ENCODE measurements at regions not wholly inside any gene's neighbourhood (a gene's known extent, or its start where the extent isn't known, plus 50 kb on each side); places are given as distances from the start of the nearest gene placed in this dataset.

DNA sequence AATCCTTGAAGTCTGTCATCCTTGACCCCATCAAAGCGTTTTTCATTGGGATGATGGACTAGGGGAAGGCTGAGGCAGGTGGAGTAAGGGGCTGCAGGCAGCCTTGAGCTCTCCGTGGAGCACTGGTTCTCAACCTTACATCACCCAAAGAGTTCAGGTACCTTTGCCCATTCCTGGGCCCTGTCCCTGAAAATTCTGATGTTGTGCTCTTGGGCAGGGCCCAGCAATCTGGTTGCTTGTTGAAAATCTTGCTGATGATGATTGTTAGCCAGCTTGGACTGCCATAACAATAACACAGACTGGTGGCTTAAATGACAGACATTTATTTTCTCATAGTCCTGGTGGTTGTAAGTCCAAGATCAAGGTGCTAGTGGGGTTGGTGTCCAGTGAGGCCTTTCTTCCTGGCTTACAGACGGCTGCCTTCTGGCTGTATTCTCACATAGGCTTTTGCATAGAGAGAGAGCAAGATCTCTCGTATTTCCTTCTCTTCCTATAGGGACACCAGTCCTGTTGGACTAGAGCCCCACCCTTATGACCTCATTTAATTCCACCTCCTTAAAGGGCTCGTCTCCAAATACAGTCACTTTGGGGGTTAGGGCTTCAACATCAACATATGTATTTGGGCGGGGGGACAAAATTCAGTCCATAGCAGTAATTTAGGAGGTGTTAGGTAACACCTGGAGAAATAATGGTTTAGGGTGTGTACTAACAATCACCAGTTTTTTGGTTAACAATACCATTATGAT is 104.9 kb downstream of the PLEKHG1 start:
- no peak overlapping the region for H3K27ac ChIP-seq (ENCODE audit: low read depth, low read length)
- no peak overlapping the region for H3K4me3 Mint-ChIP-seq
- WGBS, 2 experiments (ENCODE audit: insufficient coverage in 1 of 2, insufficient read length in 1 of 2), result 83 to 86% methylated on average over 1 to 6 of the region's 6 CpGs

DNA sequence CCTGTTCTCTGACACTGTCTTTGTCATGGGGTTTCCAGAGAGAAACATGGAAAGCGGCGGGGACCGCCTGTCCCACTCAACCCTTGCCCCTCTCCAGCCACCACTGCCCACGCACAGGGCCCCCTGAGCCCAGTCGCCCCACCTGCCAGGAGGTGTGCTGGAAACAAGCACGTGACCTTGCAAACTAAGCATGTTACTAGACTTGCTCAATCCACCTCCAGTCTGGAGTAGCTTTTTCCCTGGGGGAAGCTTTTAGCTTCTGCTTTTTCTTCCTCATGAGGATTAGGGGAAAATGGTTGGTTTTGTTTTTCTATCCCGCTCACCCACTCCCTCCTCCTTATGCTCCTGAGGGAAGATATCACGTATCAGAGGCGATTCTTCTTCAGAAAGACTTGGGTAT is 105.7 kb downstream of the PLEKHG1 start:
- Mint-ChIP-seq H3K4me3 (no peak overlapping the region), H3K27me3 (ENCODE audit: insufficient read depth) (no peaks in the 10 kb centered on the region), H3K9me3 (no peaks in the 10 kb centered on the region), H3K27ac (no peak overlapping the region), H3K36me3 (ENCODE audit: low read depth) (no peaks in the 10 kb centered on the region), H3K4me1 (no peaks in the 10 kb centered on the region)
- Histone ChIP-seq H3K36me3 (ENCODE audit: control insufficient read depth, insufficient read depth, low read length) (no peaks in the 10 kb centered on the region), H3K9ac (ENCODE audit: extremely low read depth, low read length, poor library complexity, severe bottlenecking) (no peak overlapping the region), H3K27ac (ENCODE audit: low read depth, low read length) (no peak overlapping the region), H3K9me3 (ENCODE audit: control insufficient read depth, low read length) (no peaks in the 10 kb centered on the region), H3K27me3 (ENCODE audit: control insufficient read depth, insufficient read depth, low read length, poor library complexity, severe bottlenecking) (no peaks in the 10 kb centered on the region), H3K4me1 (ENCODE audit: control insufficient read depth, insufficient read depth, low read length) (no peaks in the 10 kb centered on the region), H3K4me3 (ENCODE audit: low read length) (no peak overlapping the region)
- DNase-seq, result no peak
- TF ChIP-seq, protein P1, sequence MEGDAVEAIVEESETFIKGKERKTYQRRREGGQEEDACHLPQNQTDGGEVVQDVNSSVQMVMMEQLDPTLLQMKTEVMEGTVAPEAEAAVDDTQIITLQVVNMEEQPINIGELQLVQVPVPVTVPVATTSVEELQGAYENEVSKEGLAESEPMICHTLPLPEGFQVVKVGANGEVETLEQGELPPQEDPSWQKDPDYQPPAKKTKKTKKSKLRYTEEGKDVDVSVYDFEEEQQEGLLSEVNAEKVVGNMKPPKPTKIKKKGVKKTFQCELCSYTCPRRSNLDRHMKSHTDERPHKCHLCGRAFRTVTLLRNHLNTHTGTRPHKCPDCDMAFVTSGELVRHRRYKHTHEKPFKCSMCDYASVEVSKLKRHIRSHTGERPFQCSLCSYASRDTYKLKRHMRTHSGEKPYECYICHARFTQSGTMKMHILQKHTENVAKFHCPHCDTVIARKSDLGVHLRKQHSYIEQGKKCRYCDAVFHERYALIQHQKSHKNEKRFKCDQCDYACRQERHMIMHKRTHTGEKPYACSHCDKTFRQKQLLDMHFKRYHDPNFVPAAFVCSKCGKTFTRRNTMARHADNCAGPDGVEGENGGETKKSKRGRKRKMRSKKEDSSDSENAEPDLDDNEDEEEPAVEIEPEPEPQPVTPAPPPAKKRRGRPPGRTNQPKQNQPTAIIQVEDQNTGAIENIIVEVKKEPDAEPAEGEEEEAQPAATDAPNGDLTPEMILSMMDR (conservative IDR thresholded peaks at IDR 0.05), result no peak
- WGBS, 2 experiments (ENCODE audit: insufficient coverage in 1 of 2, insufficient read length in 1 of 2), result 83 to 84% methylated on average over 3 to 9 of the region's 9 CpGs

More for the DNA sequence above, 104.9 kb downstream of the PLEKHG1 start:
- H3K27me3 Mint-ChIP-seq (ENCODE audit: insufficient read depth), result no peaks in the 10 kb centered on the region
- no peak overlapping the region for H3K4me3 ChIP-seq (ENCODE audit: low read length)
- TF ChIP-seq, protein P1 (conservative IDR thresholded peaks at IDR 0.05), result no peak
- no peak overlapping the region for H3K27ac Mint-ChIP-seq
- H3K9me3 ChIP-seq (ENCODE audit: control insufficient read depth, low read length), result no peaks in the 10 kb centered on the region
- H3K36me3 Mint-ChIP-seq (ENCODE audit: low read depth), result no peaks in the 10 kb centered on the region
- H3K9me3 Mint-ChIP-seq, result no peaks in the 10 kb centered on the region
- H3K4me1 ChIP-seq (ENCODE audit: control insufficient read depth, insufficient read depth, low read length), result no peaks in the 10 kb centered on the region
- H3K9ac ChIP-seq (ENCODE audit: extremely low read depth, low read length, poor library complexity, severe bottlenecking), result no peak overlapping the region
- DNase-seq, result no peak
- no peaks in the 10 kb centered on the region for H3K4me1 Mint-ChIP-seq
- no peaks in the 10 kb centered on the region for H3K27me3 ChIP-seq (ENCODE audit: control insufficient read depth, insufficient read depth, low read length, poor library complexity, severe bottlenecking)
- no peaks in the 10 kb centered on the region for H3K36me3 ChIP-seq (ENCODE audit: control insufficient read depth, insufficient read depth, low read length)

DNA sequence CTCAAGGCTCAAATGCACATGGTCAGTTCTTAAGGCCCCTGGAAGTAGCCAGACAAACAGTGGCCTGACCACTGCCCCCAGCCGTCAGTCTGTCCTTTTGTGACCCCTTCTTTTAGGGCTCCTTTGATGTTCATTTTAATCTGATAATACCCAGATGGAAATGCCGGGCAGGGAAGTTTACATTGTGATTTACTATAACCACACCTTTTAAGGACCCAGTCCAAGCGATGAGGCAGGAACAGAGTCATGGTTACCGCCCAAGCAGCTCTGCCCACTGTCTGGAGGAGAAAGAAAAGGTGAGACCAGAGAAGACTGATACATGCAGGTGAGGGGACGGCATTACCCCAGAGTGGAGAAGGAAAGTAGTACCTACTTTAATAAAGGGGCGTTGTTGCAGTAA is 110.6 kb downstream of the PLEKHG1 start:
- Histone ChIP-seq H3K27me3 (ENCODE audit: control insufficient read depth, insufficient read depth, low read length, poor library complexity, severe bottlenecking) (no peaks in the 10 kb centered on the region), H3K4me3 (ENCODE audit: low read length) (no peak overlapping the region), H3K27ac (ENCODE audit: low read depth, low read length) (no peak overlapping the region), H3K9me3 (ENCODE audit: control insufficient read depth, low read length) (no peaks in the 10 kb centered on the region), H3K9ac (ENCODE audit: extremely low read depth, low read length, poor library complexity, severe bottlenecking) (no peak overlapping the region), H3K4me1 (ENCODE audit: control insufficient read depth, insufficient read depth, low read length) (no peaks in the 10 kb centered on the region), H3K36me3 (ENCODE audit: control insufficient read depth, insufficient read depth, low read length) (no peaks in the 10 kb centered on the region)
- Mint-ChIP-seq H3K27me3 (ENCODE audit: insufficient read depth) (no peaks in the 10 kb centered on the region), H3K4me3 (no peak overlapping the region), H3K27ac (no peak overlapping the region), H3K9me3 (no peaks in the 10 kb centered on the region), H3K36me3 (ENCODE audit: low read depth) (no peaks in the 10 kb centered on the region), H3K4me1 (peaks cover 12% of the 10 kb centered on the region)
- TF ChIP-seq, protein P1 (conservative IDR thresholded peaks at IDR 0.05), result no peak
- 91 to 100% methylated on average over 2 to 6 of the region's 6 CpGs for WGBS, 2 experiments (ENCODE audit: insufficient coverage in 1 of 2, insufficient read length in 1 of 2)
- DNase-seq, result no peak

All from endodermal cell (in vitro differentiated cells).